Left ventricle myocardium inferior (tissue), 1 donor: ENCODE measurements at regions not wholly inside any gene's neighbourhood (a gene's known extent, or its start where the extent isn't known, plus 50 kb on each side); places are given as distances from the start of the nearest gene placed in this dataset.

Experiments
- DNase-seq: peaks from one replicate; pipeline ENCODE4 v3.0.0-alpha.2; 2020
- H3K27ac ChIP-seq: fragments of 200-600 bp; replicated peaks from 2 replicates; pipeline ENCODE4 v1.8.0; 2021
- H3K27me3 ChIP-seq: fragments of 200-600 bp; 2 replicates; pipeline ENCODE4 v1.8.0; 2021; ENCODE audit warnings: low read depth
- H3K36me3 ChIP-seq: fragments of 200-600 bp; 2 replicates; pipeline ENCODE4 v1.8.0; 2021
- H3K4me1 ChIP-seq: fragments of 200-600 bp; 2 replicates; pipeline ENCODE4 v1.8.0; 2021
- H3K4me3 ChIP-seq: fragments of 200-600 bp; 2 replicates; pipeline ENCODE4 v1.8.0; 2021; ENCODE audit warnings: mild to moderate bottlenecking, moderate library complexity
- H3K9me3 ChIP-seq: fragments of 200-600 bp; replicated peaks from 2 replicates; pipeline ENCODE4 v1.8.0; 2021
- intact Hi-C: fragments of 100-400 bp; cut with micrococcal nuclease; formaldehyde crosslinking; loops from one replicate; pipeline ENCODE4 v1.11.0; 2022
- TF ChIP-seq, protein P1 (sequence below): fragments of 200-600 bp; IDR thresholded peaks from 2 replicates; pipeline ENCODE4 v1.8.0; 2021; ENCODE audit warnings: antibody characterized with exemption, mild to moderate bottlenecking, borderline replicate concordance
- donor health status: DM: no; HTN: yes; CAD: no; lungs with severe emphysema.

DNA sequence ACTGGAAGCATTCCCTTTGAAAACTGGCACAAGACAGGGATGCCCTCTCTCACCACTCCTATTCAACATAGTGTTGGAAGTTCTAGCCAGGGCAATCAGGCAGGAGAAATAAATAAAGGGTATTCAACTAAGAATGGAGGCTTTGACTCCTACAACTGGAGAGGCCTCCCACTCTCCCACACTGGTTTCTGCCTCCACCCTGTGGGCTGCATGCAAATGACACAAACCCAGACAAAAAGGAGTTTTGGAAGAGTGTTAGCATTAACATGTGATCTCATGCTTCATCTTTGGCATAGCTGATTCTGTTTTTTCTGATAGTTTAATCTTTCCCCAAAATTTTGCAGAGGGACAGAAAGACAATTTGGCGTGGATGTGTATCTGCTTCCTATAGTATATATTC, 80.8 kb upstream of the IQCM start:
- H3K36me3 ChIP-seq = no peaks in the 10 kb centered on the region
- TF ChIP-seq, protein P1, sequence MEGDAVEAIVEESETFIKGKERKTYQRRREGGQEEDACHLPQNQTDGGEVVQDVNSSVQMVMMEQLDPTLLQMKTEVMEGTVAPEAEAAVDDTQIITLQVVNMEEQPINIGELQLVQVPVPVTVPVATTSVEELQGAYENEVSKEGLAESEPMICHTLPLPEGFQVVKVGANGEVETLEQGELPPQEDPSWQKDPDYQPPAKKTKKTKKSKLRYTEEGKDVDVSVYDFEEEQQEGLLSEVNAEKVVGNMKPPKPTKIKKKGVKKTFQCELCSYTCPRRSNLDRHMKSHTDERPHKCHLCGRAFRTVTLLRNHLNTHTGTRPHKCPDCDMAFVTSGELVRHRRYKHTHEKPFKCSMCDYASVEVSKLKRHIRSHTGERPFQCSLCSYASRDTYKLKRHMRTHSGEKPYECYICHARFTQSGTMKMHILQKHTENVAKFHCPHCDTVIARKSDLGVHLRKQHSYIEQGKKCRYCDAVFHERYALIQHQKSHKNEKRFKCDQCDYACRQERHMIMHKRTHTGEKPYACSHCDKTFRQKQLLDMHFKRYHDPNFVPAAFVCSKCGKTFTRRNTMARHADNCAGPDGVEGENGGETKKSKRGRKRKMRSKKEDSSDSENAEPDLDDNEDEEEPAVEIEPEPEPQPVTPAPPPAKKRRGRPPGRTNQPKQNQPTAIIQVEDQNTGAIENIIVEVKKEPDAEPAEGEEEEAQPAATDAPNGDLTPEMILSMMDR = peak; percentile 46
- DNase-seq = peak; percentile 16
- H3K27ac ChIP-seq = no peak overlapping the region
- no peaks in the 10 kb centered on the region for H3K27me3 ChIP-seq
- H3K9me3 ChIP-seq = no peaks in the 10 kb centered on the region
- intact Hi-C loops = loop anchor here (2.0 kb wide), 1 partner anchor 526 kb away; no protein-coding TSS in a partner anchor
- H3K4me1 ChIP-seq = no peaks in the 10 kb centered on the region
- H3K4me3 ChIP-seq = no peak overlapping the region

GRCh38 chr4:149897783-149898182, 82.1 kb upstream of the IQCM start:
- no peak for DNase-seq
- H3K9me3 ChIP-seq = no peaks in the 10 kb centered on the region
- TF ChIP-seq, protein P1 = peak; percentile 52
- no peaks in the 10 kb centered on the region for H3K4me1 ChIP-seq
- no peaks in the 10 kb centered on the region for H3K36me3 ChIP-seq
- intact Hi-C loops = loop anchor here (2.0 kb wide), 1 partner anchor 527 kb away; no protein-coding TSS in a partner anchor
- H3K27me3 ChIP-seq = no peaks in the 10 kb centered on the region
- no peak overlapping the region for H3K4me3 ChIP-seq
- H3K27ac ChIP-seq = no peak overlapping the region

DNA sequence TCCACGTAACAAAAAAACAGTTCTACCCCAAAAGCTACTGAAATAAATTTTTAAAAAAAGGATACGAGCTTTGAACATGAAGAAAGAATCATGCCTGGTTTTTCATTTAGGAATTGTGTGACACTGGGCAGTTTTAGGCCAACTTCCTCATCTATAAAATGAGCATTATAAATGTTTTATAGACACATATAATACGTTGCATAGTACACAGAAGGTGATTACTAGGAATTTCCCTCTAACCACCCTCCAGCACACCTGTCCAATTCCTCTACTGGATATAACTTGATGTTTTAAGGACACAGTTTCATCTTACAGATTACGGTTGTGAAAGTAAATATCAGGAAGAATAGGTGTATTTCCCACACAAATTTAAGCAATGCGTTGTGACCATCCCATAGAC, 85.5 kb upstream of the IQCM start:
- TF ChIP-seq, protein P1 = no peak

DNA sequence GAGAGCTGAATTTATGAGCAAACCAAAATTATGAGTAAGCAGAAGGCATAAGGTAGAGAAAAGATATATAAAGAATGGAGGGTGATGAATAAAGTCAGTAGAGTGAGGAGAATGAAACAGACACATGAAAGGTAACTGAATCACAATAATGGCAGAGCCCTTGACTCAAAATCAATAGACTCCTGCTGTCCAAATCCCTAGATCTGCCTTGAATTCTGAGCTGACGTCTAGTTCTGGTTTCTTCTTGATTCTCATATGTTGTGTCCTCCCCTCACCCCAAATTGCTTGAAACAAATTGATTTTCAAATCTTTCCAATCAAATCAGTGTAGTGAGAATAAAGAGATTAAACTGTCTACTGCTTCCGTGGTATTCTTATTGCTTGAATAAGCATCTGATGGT, 86.6 kb upstream of the IQCM start:
- Histone ChIP-seq H3K9me3 (no peaks in the 10 kb centered on the region), H3K4me1 (no peaks in the 10 kb centered on the region), H3K36me3 (no peaks in the 10 kb centered on the region), H3K27me3 (no peaks in the 10 kb centered on the region), H3K4me3 (no peak overlapping the region), H3K27ac (no peak overlapping the region)
- intact Hi-C loops = no loop called here
- TF ChIP-seq, protein P1 = no peak
- no peak for DNase-seq

More for the DNA sequence above, 85.5 kb upstream of the IQCM start:
- H3K4me1 ChIP-seq = no peaks in the 10 kb centered on the region
- H3K27ac ChIP-seq = no peak overlapping the region
- no peaks in the 10 kb centered on the region for H3K9me3 ChIP-seq
- H3K27me3 ChIP-seq = no peaks in the 10 kb centered on the region
- DNase-seq = no peak
- intact Hi-C loops = no loop called here
- no peak overlapping the region for H3K4me3 ChIP-seq
- no peaks in the 10 kb centered on the region for H3K36me3 ChIP-seq

GRCh38 chr4:149910177-149910576, 94.5 kb upstream of the IQCM start:
- DNase-seq = no peak
- intact Hi-C loops = no loop called here
- no peaks in the 10 kb centered on the region for H3K27me3 ChIP-seq
- H3K4me3 ChIP-seq = no peak overlapping the region
- no peaks in the 10 kb centered on the region for H3K36me3 ChIP-seq
- H3K27ac ChIP-seq = no peak overlapping the region
- no peaks in the 10 kb centered on the region for H3K9me3 ChIP-seq
- TF ChIP-seq, protein P1 = no peak
- H3K4me1 ChIP-seq = no peaks in the 10 kb centered on the region
